ENCODE measurements at regions not wholly inside any gene's neighbourhood (a gene's known extent, or its start where the extent isn't known, plus 50 kb on each side); places are given as distances from the start of the nearest gene placed in this dataset.

DNA sequence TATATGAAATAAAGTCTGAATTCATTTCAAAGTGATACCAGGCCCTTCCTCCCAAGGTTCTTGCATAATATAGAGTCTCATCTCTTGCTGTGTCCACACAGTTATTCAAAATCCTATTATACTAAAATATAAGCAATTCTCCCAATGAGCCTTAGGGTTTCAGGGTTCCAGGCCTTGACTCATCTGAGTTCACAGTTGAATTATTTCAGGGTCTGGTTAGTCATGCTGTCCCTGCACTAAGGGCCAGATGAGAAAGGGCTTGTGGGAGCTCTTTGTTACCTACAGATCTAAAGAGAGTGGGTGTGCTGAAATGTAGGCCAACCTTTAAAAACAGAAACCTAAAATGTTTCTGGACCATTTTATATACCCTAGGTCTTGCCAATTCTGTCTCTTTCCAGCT lies 337.5 kb upstream of the LRRC7 start:
- CTCF ChIA-PET, result interaction anchor here (1.4 kb wide), 1 partner anchor 16 kb away, joined by 4 read pairs; no protein-coding TSS in a partner anchor
- Histone ChIP-seq H3K27ac (ENCODE audit: low read depth in 2 of 2, low read length in 1 of 2) (no peak overlapping the region), H3K9me2 (no peaks in the 10 kb centered on the region), H3K36me3 (replicated peaks in 1 of 2; ENCODE audit: control insufficient read depth in 1 of 2, insufficient read depth in 2 of 2, low read length in 1 of 2) (no peaks in the 10 kb centered on the region), H3K79me2 (ENCODE audit: insufficient read depth) (no peaks in the 10 kb centered on the region), H3K4me2 (no peak overlapping the region), H3K9me3 (no peaks in the 10 kb centered on the region), H3K4me1 (ENCODE audit: control insufficient read depth in 1 of 2, insufficient read depth in 2 of 2, low read depth in 1 of 2, low read length in 1 of 2) (no peaks in the 10 kb centered on the region), H3F3A (replicated peaks; ENCODE audit: insufficient read depth) (no peaks in the 10 kb centered on the region), H3K27me3 (ENCODE audit: insufficient read depth) (no peaks in the 10 kb centered on the region), H2AFZ (ENCODE audit: low read depth) (no peak overlapping the region), H4K20me1 (ENCODE audit: insufficient read depth) (no peaks in the 10 kb centered on the region), H3K9ac (no peak overlapping the region), H3K4me3 (ENCODE audit: low read depth in 2 of 2, low read length in 1 of 2) (no peak overlapping the region)
- TF ChIP-seq, protein P1, sequence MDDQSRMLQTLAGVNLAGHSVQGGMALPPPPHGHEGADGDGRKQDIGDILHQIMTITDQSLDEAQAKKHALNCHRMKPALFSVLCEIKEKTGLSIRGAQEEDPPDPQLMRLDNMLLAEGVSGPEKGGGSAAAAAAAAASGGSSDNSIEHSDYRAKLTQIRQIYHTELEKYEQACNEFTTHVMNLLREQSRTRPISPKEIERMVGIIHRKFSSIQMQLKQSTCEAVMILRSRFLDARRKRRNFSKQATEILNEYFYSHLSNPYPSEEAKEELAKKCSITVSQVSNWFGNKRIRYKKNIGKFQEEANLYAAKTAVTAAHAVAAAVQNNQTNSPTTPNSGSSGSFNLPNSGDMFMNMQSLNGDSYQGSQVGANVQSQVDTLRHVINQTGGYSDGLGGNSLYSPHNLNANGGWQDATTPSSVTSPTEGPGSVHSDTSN (IDR thresholded peaks at IDR 0.05), result no peak
- TF ChIP-seq, protein P2, sequence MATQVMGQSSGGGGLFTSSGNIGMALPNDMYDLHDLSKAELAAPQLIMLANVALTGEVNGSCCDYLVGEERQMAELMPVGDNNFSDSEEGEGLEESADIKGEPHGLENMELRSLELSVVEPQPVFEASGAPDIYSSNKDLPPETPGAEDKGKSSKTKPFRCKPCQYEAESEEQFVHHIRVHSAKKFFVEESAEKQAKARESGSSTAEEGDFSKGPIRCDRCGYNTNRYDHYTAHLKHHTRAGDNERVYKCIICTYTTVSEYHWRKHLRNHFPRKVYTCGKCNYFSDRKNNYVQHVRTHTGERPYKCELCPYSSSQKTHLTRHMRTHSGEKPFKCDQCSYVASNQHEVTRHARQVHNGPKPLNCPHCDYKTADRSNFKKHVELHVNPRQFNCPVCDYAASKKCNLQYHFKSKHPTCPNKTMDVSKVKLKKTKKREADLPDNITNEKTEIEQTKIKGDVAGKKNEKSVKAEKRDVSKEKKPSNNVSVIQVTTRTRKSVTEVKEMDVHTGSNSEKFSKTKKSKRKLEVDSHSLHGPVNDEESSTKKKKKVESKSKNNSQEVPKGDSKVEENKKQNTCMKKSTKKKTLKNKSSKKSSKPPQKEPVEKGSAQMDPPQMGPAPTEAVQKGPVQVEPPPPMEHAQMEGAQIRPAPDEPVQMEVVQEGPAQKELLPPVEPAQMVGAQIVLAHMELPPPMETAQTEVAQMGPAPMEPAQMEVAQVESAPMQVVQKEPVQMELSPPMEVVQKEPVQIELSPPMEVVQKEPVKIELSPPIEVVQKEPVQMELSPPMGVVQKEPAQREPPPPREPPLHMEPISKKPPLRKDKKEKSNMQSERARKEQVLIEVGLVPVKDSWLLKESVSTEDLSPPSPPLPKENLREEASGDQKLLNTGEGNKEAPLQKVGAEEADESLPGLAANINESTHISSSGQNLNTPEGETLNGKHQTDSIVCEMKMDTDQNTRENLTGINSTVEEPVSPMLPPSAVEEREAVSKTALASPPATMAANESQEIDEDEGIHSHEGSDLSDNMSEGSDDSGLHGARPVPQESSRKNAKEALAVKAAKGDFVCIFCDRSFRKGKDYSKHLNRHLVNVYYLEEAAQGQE (IDR thresholded peaks at IDR 0.05; ENCODE audit: low read depth, low read length), result no peak
- TF ChIP-seq RFX5 (IDR thresholded peaks at IDR 0.05; ENCODE audit: low read length), result no peak
- POLR2A ChIA-PET, result no interaction called here
- no peak for DNase-seq

DNA sequence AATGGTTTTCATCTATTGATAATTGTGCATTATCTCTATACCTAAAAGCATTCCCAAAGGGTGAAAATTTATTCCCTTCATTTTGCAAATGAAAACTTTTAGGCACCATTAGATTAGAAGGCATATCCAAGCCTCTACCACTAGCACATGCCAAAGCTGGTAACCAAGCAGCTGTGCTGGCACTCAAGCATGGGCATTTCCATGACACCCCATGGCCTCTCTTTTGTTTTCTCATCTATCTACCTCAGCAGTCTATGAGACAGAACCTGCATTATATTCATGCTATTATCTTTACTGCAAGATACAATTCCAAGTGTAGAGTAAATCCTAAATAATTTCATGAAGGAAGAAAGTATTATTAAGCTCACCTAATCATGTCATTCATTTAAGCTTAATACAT lies 334.3 kb upstream of the LRRC7 start:
- DNase-seq, result no peak
- no peak overlapping the region for H2AFZ ChIP-seq (ENCODE audit: low read depth)
- H3K27me3 ChIP-seq (ENCODE audit: insufficient read depth), result no peaks in the 10 kb centered on the region
- no peaks in the 10 kb centered on the region for H3K36me3 ChIP-seq (replicated peaks in 1 of 2; ENCODE audit: control insufficient read depth in 1 of 2, insufficient read depth in 2 of 2, low read length in 1 of 2)
- H3K9me2 ChIP-seq, result no peaks in the 10 kb centered on the region
- H3K4me2 ChIP-seq, result no peak overlapping the region
- ChIA-PET POLR2A (no interaction called here), CTCF (no interaction called here)
- H3K27ac ChIP-seq (ENCODE audit: low read depth in 2 of 2, low read length in 1 of 2), result no peak overlapping the region
- TF ChIP-seq SIN3A (IDR thresholded peaks at IDR 0.05; ENCODE audit: borderline replicate concordance, low read depth, low read length), result no peak
- no peak for TF ChIP-seq GABPA (IDR thresholded peaks at IDR 0.05; ENCODE audit: low read depth)
- TF ChIP-seq GATA2 (CRISPR knock-in tag; IDR thresholded peaks at IDR 0.05), result no peak
- no peak for TF ChIP-seq MEF2A (IDR thresholded peaks at IDR 0.05; ENCODE audit: borderline replicate concordance, low read depth)
- TF ChIP-seq, protein P3, sequence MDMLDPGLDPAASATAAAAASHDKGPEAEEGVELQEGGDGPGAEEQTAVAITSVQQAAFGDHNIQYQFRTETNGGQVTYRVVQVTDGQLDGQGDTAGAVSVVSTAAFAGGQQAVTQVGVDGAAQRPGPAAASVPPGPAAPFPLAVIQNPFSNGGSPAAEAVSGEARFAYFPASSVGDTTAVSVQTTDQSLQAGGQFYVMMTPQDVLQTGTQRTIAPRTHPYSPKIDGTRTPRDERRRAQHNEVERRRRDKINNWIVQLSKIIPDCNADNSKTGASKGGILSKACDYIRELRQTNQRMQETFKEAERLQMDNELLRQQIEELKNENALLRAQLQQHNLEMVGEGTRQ (IDR thresholded peaks at IDR 0.05; ENCODE audit: borderline replicate concordance, low read depth, low read length), result no peak
- TF ChIP-seq, protein P4, sequence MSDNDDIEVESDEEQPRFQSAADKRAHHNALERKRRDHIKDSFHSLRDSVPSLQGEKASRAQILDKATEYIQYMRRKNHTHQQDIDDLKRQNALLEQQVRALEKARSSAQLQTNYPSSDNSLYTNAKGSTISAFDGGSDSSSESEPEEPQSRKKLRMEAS (IDR thresholded peaks at IDR 0.05; ENCODE audit: low read depth), result no peak
- no peak overlapping the region for H3K4me3 ChIP-seq (ENCODE audit: low read depth in 2 of 2, low read length in 1 of 2)
- no peaks in the 10 kb centered on the region for H3K79me2 ChIP-seq (ENCODE audit: insufficient read depth)
- no peaks in the 10 kb centered on the region for H4K20me1 ChIP-seq (ENCODE audit: insufficient read depth)
- no peaks in the 10 kb centered on the region for H3K9me3 ChIP-seq
- H3K9ac ChIP-seq, result no peak overlapping the region
- no peaks in the 10 kb centered on the region for H3F3A ChIP-seq (replicated peaks; ENCODE audit: insufficient read depth)
- H3K4me1 ChIP-seq (ENCODE audit: control insufficient read depth in 1 of 2, insufficient read depth in 2 of 2, low read depth in 1 of 2, low read length in 1 of 2), result no peaks in the 10 kb centered on the region

All from SK-N-SH (cell line).